Gastrocnemius medialis (tissue), 4 donors: ENCODE measurements at regions not wholly inside any gene's neighbourhood (a gene's known extent, or its start where the extent isn't known, plus 50 kb on each side); places are given as distances from the start of the nearest gene placed in this dataset.

Source experiments
- CTCF ChIP-seq, 5 experiments: fragments of 450-650 bp in 3 of 5; fragments of 200-600 bp in 2 of 5; sonication (generic) in 2 of 5; IDR thresholded peaks in 4 of 5; conservative IDR thresholded peaks in 1 of 5; 1 replicate in 4 of 5; 2 replicates in 1 of 5; pipeline ENCODE4 v1.5.1; 2016 to 2019; ENCODE audit warnings: antibody characterized with exemption in 5 of 5, mild to moderate bottlenecking in 3 of 5, moderate library complexity in 3 of 5
- POLR2A ChIP-seq, 2 donors: fragments of 450-650 bp; IDR thresholded peaks; one replicate each; pipeline ENCODE4 v1.6.1; 2017; ENCODE audit warnings: antibody characterized with exemption in 2 of 2, mild to moderate bottlenecking in 2 of 2, moderate library complexity in 2 of 2

GRCh38 chr12:67006610-67007009 is 262.5 kb upstream of the CAND1 start:
- TF ChIP-seq CTCF (IDR thresholded peaks at IDR 0.05 in 4 of 5, conservative IDR thresholded peaks at IDR 0.05 in 1 of 5) = no peak
- no peak for TF ChIP-seq POLR2A (IDR thresholded peaks at IDR 0.05)
